K562 (cell line): ENCODE measurements at regions not wholly inside any gene's neighbourhood (a gene's known extent, or its start where the extent isn't known, plus 50 kb on each side); places are given as distances from the start of the nearest gene placed in this dataset.

Experiments used
- CTCF ChIP-seq, 3 experiments: IDR thresholded peaks in 2 of 3; conservative IDR thresholded peaks in 1 of 3; 2 replicates each; pipeline ENCODE4 v1.5.1; 2011 to 2012; ENCODE audit warnings: low read length in 3 of 3, mild to moderate bottlenecking in 3 of 3, control low read depth in 2 of 3, improper control_type of control experiment in 1 of 3, inconsistent platforms in 1 of 3, low read depth in 1 of 3, mixed read lengths in 1 of 3, moderate library complexity in 1 of 3; ENCODE audit not compliant: insufficient read depth in 2 of 3
- FIP1L1 ChIP-seq: fragments of 200-400 bp; formaldehyde crosslinking; IDR thresholded peaks from 2 replicates; pipeline ENCODE4 v1.6.1; 2018; ENCODE audit warnings: mild to moderate bottlenecking, low read depth, low read length; ENCODE audit not compliant: poor library complexity, severe bottlenecking
- GABPA ChIP-seq: fragments of 200-800 bp; sonication (Bioruptor generic); conservative IDR thresholded peaks from 2 replicates; pipeline ENCODE4 v1.6.1; 2016; ENCODE audit warnings: low read depth, missing genetic modification characterization, missing compliant biosample characterization
- SIRT6 ChIP-seq: IDR thresholded peaks from one replicate; pipeline ENCODE4 v1.6.1; 2012; ENCODE audit warnings: low read depth, mild to moderate bottlenecking, control low read depth, inconsistent platforms, low read length, moderate library complexity
- SP1 ChIP-seq: sonication (generic); formaldehyde crosslinking; IDR thresholded peaks from 2 replicates; pipeline ENCODE4 v1.8.1; 2022; ENCODE audit warnings: mild to moderate bottlenecking, missing genetic modification reagents
- TAF15 ChIP-seq: fragments of 200-400 bp; formaldehyde crosslinking; IDR thresholded peaks from 2 replicates; pipeline ENCODE4 v1.6.1; 2017; ENCODE audit warnings: mild to moderate bottlenecking, low read depth, low read length, moderate library complexity
- THRAP3 ChIP-seq: fragments of 450-650 bp; IDR thresholded peaks from 2 replicates; pipeline ENCODE4 v1.6.1; 2016; ENCODE audit warnings: mild to moderate bottlenecking, inconsistent platforms, borderline replicate concordance
- ZZZ3 ChIP-seq: fragments of 450-650 bp; IDR thresholded peaks from 2 replicates; pipeline ENCODE4 v1.6.1; 2016; ENCODE audit warnings: antibody characterized with exemption, mild to moderate bottlenecking, moderate library complexity

GRCh38 chrX:43266487-43266886 lies 389.6 kb upstream of the MAOA start:
- TF ChIP-seq TAF15 = no peak
- TF ChIP-seq SIRT6 = no peak
- TF ChIP-seq THRAP3 = no peak
- TF ChIP-seq CTCF (IDR thresholded peaks at IDR 0.05 in 2 of 3, conservative IDR thresholded peaks at IDR 0.05 in 1 of 3; ENCODE audit: insufficient read depth in 2 of 3, low read depth in 1 of 3, low read length in 3 of 3) = no peak
- TF ChIP-seq FIP1L1 = no peak
- no peak for TF ChIP-seq ZZZ3
- TF ChIP-seq GABPA (tag) = no peak
- TF ChIP-seq SP1 (CRISPR knock-in tag) = no peak
